HG03432 (cell line): ENCODE measurements at regions not wholly inside any gene's neighbourhood (a gene's known extent, or its start where the extent isn't known, plus 50 kb on each side); places are given as distances from the start of the nearest gene placed in this dataset.
"Not testable (repeated sequence)": the region's sequence is repeated elsewhere in the genome, so short reads cannot be mapped to it uniquely, and the experiment has no call there.

ENCODE experiments used
- ATAC-seq: cut with Tn5 transposase; IDR thresholded peaks from one replicate; pipeline ENCODE4 v1.9.1; 2021; ENCODE audit warnings: mild to moderate bottlenecking, moderate library complexity; ENCODE audit not compliant: unreplicated experiment

DNA sequence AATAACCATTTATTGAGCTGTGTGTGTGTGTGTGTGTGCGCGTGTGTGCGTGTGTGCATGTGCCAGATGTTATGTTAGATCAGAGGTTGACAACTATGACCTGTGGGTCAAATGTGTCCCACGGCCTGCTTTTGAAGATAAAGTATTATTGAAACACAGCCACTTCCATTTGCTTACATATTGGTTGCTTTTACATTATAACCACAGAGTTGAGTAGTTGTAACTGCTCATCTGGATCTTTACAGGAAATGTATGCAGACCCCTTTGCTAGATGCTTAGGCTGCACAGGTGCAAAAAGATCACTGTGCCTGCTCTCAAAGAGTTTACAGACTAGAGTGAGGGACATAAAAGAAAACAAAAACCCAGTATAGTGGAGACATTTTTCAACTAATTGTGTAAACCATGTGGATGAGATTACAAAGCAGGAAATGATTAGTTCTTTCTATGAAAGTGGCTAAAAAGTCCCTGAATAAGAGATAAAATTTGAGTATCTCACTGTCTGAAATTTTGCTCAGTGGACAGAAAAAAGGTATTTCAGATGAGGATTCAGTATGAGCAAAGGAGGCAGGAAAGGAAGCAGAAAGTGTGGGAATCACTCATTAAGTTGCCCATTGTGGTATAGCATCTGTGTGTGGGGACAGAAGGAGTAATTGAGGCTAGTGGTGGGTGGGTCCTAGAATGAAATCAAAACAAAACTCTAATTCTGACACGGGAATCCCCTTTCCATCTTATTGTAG is 188.4 kb downstream of the PAH start:
- ATAC-seq, result peak; percentile 62

DNA sequence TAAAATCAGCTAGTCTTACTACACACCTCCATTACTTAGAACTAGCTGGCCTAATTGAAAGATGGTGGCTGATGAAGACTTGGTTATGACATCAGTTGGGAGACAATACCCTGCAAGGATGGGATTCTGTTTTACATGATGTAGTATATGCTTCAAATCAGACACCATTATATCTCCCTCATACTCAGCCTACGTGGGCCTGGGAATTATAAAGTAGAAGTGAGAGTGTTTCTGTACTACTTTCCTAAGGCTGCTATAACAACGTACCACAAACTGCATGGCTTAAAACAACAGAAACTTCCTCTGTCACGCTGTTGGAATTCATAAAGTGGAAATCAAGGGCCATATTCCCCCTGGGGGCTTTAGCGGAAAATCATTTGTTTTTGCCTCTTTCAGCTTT is 190.4 kb downstream of the PAH start:
- no peak for ATAC-seq

DNA sequence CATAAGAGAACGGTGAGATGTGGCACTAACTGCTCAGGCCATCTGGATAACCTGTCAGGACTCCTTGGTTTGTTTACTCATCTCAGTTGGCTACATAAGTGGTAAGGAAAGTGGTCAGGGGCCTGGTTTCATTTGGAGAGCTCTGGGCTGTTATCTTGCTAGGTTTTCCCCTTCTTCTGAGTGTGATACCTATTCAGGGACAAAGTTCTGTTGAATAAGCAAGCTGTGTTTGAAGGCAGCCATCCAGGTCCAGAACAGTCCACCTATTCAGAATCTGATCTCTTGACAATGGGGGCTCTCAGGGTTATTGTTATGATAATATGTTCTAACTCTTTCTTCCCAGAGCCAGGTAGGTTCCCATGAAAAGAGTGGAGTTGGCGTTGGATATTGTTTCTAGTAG is 194.9 kb downstream of the PAH start:
- ATAC-seq, result no peak

DNA sequence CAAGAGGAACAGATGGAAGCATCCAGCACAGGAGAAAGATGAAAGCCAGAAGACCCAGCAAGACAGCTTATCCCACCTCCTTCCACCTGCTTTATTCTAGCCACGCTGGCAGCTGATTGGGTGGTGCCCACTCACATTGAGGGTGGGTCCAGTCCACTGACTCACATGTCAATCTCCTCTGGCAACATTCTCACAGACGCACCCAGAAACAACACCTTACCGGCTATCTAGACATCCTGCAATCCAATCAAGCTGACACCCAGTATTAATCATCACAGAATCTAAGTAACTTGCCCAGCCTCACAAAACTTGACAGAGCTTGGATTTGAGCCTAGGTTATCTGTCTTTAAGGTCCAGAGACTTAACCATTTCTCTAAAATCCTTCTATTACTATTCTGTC is 208.9 kb downstream of the PAH start:
- no peak for ATAC-seq

DNA sequence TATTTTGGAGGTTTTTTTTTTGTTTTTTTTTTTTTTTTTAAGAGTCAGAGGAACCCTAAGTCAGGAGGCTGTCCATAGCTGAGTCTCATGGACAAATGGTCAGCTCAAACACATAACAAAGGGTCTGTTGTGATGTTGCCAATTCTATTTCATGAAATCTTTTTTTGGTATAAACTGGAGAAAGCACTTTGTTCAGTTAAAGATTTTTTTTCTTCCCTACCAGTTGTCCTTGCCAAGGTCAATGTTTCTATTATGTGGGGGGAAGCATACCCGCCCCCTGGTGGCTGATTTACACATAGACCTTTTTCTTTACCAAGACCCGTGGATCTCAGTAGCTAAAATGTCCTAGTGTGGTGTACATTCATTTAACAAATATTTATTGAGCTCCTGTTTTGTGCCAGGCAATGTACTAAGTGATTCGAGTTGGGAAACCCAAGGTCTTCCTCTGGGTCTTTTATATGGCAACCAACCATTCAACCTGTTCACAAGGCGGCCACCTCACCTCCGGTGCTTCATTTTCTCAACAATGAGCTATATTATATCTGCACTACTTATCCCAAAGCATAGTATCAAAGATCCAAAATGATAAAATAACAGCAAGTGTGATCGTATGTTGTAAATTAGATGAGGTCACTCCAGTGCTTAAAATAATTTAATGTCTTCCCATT is 214.5 kb downstream of the PAH start:
- peak; percentile 60 for ATAC-seq

DNA sequence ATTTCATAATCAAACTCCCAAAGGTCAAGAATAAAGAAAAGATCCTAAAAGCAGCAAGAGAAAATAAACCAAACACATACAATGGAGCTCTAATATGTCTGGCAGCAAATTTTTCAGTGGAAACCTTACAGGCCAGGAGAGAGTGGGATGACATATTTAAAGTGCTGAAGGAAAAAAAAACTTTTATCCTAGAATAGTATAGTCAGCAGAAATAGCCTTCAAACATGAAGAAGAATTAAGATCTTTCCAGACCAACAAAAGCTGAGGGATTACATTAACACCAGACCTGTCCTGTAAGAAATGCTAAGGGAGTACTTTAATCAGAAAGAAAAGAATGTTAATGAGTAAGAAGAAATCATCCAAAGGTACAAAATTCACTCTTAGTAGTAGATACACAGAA is 215.7 kb upstream of the IGF1 start:
- no peak for ATAC-seq

DNA sequence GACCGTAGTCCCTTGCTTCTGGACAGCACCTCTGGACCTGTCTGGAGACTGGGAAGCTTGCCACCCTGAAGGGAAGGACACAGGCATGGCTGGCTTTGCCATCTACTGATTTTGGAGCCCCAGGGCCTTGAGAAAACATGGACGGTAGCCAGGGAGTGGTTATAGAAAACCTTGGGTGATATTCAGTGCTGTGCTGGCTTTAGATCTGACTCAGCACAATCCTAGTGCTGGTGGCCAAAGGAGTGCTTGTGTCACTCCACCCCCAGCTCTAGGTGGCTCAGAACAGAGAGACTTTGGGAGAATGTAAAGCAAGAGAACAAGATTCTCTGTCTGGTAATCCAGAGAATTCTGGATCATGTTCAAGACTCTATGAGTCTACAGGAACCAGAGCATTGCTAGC is 214.5 kb upstream of the IGF1 start:
- ATAC-seq, result no peak

DNA sequence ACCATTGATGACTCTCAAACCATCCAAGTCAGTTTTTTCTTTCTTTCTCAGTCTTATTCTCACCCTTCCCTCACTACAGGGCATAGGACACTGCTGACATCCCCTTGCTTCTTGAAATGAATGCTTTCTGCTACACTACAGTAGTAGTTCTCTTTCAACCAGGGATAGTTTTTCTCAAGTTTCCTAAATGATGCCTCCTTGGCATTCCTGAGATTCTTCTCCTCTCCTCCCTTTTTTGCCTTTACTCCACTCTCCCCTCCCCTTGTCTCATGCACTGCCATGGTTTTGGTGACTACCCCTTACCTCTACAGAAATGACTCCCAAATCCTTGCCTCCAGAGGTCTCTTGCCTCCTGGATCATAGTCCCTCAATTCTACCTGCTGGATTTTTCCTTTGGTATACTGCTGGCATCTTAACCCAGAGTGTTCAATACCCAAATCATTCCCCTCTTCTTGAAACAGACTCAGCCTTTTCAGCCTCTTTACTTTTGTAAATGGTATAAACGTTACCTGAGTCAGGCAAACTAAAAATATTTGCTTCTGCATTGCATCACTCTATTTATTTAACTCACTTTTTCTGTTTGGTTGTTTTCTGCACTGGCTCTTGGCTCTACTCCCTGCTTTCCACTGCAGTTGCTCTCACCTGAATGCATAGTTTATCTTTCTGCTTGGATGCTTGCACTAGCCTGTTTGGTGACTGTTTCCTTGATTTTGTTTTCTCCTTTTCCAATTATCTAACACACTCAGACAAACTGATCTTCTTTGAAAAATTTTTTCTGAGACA is 211.6 kb upstream of the IGF1 start:
- no peak for ATAC-seq

DNA sequence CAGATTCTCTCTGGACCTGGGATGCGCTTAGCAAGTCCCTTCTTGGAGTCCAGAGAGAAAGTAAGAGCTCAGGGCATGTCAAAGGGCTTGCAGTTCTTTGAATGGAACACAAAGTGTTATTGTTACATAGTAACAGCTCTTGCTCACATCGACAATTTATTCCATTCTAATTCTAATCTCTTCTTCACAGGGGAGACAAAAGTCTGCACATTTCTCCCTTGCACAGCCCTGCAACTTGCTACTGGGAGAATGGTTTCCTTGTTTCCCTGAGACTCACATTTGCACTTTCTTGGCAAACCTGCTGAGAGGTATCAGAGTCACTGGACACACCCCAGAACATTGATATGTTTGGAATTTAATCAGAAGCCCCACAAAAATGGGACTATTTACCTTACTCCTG is 209.9 kb upstream of the IGF1 start:
- no peak for ATAC-seq

DNA sequence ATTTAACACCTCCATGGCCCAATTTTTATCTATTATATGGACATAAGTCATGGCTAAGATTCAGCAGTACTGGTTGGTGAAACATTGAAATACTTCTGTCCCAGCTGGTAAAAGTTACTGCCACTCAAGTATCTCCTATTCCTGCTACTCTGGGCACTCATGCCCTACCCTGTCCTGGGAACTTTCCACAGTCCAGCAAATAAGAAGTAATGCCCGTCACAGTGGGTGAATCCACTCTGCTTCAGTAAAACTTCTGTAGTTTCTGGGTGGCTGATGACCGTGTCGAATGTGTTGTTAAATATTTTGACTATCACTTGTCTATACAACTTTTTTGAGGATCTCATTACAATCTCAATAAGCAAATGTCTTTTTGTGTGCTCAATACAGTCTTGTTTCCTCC is 209.3 kb upstream of the IGF1 start:
- ATAC-seq, result no peak

DNA sequence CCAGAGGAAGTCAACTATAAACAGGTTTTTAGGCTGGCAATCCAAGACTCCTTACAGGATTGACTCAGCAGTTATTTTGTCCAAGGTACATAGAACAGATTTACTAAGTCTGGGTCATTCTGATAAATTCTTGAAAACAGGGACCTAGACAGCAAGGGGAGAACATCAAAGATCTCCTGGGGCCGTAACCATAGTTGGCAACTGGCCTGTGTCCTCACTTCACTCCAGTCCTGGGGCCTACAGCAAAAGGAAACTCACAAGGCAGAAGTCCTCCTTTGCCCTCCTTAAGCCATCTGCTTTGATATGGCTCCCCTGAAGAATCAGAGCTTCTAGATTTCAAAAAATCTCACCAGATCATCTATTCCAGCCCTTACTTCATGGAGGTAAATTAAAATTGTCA is 207.2 kb upstream of the IGF1 start:
- no peak for ATAC-seq

DNA sequence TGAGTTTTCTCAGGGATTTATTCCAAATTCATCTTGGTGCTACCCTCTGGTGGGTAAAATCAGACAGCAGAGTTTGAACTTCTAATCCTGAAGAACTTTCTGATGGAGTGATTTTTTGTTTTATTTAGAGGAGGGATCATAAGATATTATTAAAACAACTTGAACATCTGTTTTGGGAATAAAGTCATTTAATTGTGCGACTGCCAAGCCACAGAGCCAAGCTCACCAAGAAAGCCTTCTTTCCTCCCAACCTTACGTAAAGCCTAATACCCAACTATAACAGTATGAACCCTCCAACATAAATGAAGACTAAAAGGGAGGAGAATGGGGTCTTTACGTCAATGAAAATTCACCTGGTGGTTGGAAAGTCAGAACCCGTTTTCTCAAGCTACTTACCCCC is 205.5 kb upstream of the IGF1 start:
- no peak for ATAC-seq

DNA sequence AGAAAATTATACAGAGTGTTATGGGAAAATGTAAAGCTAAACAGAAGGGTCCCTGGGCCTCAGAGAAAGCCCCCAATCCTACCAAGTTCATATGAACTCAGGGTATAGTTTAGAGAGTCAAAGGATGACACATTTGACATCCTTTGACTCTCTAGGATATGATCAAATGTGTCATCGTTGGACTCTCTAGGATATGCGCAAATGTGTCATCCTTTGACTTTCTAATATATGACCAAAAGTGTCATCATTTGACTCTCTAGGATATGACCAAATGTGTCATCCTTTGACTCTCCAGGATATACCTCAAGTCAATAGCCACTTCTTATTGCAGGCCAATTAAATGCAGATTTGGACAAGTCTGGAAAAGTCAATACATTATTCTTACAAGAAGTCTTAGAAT is 204.8 kb upstream of the IGF1 start:
- ATAC-seq, result no peak

DNA sequence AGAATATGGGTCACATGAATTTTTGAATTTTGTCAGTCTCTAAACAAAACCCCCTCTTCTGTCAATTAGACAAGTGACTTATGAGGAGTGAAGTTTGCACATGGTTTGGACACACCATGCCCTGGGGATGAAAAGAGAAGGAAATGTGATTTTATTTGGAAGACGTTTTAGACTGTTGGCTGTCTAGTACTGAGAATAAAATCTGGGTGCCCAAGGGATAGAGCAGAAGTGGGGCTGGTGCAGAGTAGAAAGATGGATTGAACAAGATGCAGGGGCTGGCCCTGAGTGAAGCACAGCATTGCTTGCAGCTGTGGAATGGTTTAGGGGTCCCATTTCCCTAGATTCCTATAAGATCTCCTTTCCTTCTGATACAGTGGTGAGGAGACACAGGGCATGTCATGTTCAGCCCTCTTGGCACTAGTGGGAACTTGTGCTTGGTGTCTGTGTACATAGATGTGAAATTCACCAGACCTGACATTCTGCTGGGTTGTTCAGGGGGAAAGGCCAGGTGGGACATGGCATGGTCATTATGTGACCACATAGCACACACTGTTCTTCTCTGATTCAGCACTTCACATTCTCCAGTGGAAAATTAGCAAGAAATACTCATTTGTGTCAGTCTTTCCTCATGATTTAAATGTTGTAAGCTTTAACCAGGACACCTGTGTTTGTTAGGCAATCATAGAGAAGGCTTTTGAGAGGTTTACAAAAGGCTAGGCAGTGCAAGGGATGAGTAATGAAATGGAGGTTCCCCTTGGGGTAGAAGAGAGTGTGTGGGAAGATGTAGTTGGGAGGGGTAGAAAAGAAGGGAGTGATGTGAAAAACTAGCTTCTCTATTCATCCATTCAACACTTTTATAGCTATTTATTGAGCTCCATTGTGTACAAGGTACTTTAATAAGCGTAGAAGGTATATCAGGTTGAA is 202.3 kb upstream of the IGF1 start:
- no peak for ATAC-seq

DNA sequence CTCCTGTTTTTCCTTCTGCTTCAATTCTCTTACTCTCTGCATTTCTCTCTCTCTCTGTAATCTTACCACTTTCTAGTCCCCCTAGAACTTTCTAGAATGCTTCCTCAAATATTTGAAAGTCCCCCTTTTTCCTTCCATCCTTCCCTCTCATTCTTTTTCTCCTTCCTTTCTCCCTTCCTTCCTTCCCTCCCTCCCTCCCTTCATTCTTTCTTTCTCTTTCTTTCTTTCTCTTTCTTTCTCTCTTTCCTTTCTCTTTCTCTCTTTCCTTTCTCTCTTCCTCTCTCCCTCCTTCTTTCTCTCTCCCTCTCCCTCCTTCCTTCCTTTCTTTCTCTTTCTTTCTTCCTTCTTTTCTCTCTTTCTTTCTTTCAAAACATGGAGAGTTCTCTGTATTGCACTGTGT is 201.4 kb upstream of the IGF1 start:
- no peak for ATAC-seq

DNA sequence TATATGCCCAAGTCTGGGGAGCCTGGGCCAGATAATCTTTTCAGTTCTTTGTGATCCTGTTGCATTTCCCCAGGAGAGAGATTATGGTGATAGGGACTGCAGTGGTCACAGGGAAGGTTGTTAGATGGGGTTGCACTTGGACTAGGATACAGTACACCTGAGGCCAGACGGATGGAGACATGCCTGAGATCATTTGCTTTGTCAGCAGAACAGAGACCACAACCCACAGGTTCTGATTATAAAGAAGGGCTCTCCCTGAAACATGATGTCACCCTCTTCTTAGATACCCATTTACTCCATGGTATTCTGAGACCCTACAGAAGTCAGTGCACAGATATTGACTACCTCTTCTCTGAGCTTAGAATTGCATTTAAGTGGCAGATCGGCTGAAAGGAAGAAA is 200.9 kb upstream of the IGF1 start:
- no peak for ATAC-seq

DNA sequence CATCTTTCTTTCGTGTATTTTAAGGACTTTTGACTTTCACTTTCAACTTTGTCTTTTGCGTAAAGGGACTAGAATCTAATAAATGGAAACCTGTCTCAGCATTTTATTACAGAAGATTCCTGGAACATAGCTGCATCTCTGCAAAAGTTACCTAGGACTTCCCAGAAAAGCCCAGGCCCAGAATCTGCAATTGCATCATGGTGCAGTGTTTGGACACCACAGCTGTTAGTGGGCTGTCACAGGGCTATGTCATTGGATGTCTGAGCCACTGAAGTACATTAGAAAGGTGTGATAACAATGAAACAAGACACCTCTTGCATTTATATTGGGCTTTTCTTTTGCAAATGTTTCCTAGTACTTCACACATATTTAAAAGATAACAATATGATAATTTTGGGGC is 199.9 kb upstream of the IGF1 start:
- ATAC-seq, result no peak

DNA sequence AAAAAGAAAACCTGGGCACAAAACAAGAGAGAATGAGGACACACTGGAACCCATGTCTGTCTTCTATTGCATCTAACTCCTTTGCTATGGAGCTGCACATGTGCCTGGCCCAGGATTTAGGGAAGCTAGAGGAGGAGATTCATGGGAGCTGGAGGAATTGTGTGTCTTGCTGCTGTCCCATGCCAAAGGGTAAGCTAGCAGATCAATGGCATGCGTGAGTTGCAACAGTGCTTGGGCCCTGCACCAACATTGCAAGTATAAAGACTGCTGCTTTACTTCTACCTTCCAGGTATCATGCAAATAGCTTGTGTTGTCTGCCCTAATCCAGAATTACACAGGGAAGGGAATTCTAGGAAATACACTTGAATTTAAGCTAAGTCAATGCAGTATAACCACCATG is 196.4 kb upstream of the IGF1 start:
- no peak for ATAC-seq

DNA sequence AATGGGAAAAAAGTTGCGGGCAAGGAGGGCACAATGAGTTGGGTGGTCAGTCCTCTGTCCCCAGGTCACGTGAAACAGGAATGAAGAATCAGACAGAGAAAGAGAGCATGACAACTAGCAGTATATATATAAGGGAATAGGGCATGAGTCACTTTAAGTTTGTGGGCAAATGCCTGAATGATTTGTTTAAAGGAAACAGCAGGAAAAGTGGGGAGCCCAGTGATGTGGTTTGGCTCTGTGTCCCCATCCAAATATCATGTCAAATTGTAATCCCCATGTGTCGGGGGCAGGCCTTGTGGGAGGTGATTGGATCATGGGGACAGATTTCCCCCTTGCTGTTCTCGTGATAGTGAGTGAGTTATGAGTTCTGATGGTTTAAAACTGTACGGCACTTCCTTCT is 195.3 kb upstream of the IGF1 start:
- no peak for ATAC-seq

DNA sequence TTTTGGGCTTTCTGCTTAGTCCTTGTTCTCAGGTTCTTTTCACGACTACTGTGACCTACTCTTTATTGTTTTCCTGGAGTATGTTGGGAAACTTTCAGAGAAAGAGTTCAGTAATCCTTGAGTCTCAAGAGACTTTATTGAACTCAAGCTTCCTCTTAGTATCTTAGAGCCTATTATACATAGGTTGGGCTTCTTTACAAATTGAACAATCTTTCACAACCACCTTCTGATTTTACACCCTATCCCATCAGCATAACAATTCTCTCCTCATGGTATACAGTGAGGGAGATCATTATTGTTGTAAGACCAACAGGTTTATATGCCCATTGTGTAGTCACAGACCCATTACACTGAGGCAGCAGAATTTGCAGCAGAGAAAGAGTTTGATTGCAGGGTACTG is 193.2 kb upstream of the IGF1 start:
- no peak for ATAC-seq

DNA sequence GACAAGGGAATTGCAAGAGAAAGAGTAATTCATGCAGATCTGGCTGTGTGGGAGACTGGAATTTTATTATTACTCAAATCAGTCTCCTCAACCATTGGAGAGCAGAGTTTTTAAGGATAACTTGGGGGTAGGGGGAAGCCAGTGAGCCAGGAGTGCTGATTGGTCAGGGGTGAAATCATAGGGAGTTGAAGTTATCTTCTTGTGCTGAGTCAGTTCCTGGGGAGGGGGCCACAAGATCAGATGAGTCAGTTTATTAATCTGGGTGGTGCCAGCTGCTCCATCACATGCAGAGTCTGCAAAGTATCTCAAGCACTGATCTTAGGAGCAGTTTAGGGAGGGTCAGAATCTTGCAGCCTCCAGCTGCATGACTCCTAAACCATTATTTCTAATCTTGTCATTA is 191.8 kb upstream of the IGF1 start:
- ATAC-seq, result not testable (repeated sequence)
